ENCODE measurements at regions not wholly inside any gene's neighbourhood (a gene's known extent, or its start where the extent isn't known, plus 50 kb on each side); places are given as distances from the start of the nearest gene placed in this dataset.

GRCh38 chr15:38750786-38751185 lies 186.2 kb upstream of the RASGRP1 start:
- TF ChIP-seq CTCF (IDR thresholded peaks at IDR 0.05) (no peak), EP300 (IDR thresholded peaks at IDR 0.05; ENCODE audit: low read depth) (no peak), POLR2A (IDR thresholded peaks at IDR 0.05) (no peak)

All from transverse colon (tissue), 3 donors.